GM18498 (cell line): ENCODE measurements at regions not wholly inside any gene's neighbourhood (a gene's known extent, or its start where the extent isn't known, plus 50 kb on each side); places are given as distances from the start of the nearest gene placed in this dataset.
A peak's percentile ranks its signal among the peaks of the same experiment; 100 is the strongest.

ENCODE experiments used
- ATAC-seq: cut with Tn5 transposase; IDR thresholded peaks from one replicate; pipeline ENCODE4 v1.9.1; 2021; ENCODE audit warnings: mild to moderate bottlenecking, moderate library complexity; ENCODE audit not compliant: unreplicated experiment

DNA sequence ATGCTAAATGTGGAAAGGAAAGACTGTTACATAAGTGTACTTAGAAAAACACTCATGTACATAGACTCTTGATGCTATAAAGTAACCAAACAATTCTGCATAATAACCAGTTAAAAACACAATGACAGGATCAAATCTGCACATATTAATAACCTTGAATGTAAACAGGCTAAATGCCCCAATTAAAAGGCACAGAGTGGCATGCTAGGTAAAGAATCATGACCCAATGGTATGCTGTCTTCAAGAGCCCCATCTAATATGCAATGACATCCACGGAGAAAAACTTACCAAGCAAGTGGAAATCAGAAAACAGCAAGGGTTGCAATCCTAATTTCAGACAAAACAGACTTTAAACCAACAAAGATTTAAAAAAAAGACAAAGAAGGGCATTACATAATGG, 644.8 kb upstream of the PKN2 start:
- no peak for ATAC-seq

DNA sequence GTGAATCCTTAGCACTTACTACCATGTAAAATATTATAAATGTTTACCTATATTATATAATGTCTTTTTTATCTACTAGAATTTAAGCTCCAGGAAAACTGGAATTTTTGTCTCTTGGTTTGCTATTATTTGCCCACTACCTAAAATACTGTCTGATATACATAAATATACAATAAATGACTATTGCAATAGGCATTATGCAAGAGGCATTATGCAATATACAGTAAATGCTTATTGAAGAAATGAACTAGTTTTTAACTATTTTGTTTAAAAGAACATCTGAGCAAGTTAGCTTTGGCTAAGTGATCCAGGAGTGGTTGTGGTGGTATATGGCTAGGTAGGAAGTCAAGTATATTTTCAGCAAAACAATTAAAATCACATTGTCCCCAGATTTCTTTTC, 640.2 kb upstream of the PKN2 start:
- ATAC-seq: no peak

GRCh38 chr1:88052167-88052566, 631.9 kb upstream of the PKN2 start:
- no peak for ATAC-seq

- no peak for ATAC-seq
These were observed 631.0 kb upstream of the PKN2 start for GRCh38 chr1:88053065-88053464.

DNA sequence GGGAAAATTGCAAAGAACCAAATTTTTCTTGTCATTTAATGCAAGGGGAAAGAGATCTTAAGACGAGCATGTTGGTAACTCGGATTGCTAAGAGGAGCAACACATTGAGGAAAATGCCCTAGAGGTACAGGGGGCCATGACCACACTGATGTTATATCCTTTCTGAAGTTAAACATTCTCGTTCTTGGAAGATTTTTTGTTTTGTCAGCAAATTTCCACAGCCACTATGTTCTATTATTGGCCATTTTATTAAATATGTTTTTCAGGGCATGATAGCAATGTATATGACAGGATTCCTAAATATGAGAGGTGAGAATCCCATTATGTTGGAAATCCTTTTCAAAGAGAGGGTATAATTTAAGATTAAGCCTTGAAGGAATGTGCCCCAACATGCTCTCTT, 627.2 kb upstream of the PKN2 start:
- ATAC-seq: no peak

GRCh38 chr1:88058205-88058604, 625.9 kb upstream of the PKN2 start:
- no peak for ATAC-seq

DNA sequence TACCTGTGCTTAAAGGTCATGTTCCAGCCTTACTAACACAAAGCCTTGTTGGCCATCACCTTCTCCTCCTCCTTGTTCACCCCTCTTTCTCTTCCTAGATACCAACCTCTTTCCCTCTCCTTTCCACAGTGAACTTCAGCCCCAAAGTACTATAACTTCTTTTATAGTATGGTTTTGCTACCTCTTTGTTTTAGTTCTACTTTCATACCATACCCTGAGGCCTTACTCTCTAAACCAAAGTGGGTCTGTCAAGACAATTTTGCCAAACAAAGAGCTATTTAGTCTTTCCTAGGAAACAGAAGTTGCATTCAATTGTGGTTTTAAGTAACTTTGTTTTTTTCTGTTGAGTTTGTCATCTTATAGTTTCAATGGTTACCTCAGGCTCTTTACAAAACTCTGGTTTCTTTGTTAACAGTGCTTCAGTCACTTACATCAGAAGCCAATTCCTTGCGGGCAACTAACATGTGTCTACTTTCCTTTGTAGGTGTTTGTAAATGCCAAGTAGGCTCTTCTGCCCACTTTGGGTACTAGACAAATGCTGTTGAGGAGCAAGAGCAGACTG, 623.9 kb upstream of the PKN2 start:
- ATAC-seq: no peak

GRCh38 chr1:88060750-88061491, 623.2 kb upstream of the PKN2 start:
- no peak for ATAC-seq

- ATAC-seq: peak; percentile 70
These were observed 622.4 kb upstream of the PKN2 start for GRCh38 chr1:88061492-88062177.

DNA sequence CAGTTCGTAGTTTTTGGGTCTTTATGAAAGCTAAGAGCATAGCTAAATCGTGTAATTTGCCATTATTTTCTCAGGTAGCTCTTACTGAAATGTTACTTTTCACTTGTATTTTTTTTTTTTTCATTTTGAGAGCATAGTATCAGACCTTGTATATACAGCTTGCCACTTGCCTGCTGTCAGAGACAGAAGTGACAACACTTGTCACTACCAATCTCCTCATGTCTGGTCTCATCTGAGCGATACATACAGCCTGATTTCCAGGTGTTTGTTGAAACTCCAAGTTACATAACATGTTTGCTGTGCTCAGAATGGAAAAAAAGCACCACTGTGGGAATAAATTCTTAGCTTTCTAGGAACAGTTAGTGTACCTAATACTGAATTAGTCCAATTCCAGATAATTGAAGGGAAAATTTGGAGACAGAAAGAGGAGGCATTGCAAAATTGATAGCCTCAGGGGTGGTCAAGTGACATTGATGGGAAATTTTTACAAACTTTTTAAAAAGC, 621.4 kb upstream of the PKN2 start:
- no peak for ATAC-seq

- ATAC-seq: no peak
These were observed 620.5 kb upstream of the PKN2 start for GRCh38 chr1:88063605-88064004.

GRCh38 chr1:88068407-88068960, 615.6 kb upstream of the PKN2 start:
- no peak for ATAC-seq

DNA sequence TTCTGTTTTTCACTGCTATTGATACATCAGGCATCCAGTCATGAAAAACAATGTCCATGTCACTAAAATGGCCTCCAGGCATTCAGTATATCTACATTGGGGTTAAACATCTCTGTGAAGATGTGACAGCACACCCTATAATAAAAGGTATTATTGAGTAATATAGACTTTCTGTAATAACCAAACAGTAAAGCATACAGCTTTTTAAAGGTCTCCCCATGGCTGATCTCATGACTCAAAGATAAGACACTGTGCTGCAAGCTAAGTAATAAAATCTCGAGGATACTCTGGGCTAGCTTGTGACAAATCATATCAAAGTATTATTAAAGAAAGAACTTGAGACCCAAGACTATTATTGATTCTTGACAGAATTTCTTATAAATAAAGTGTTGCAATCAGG, 613.1 kb upstream of the PKN2 start:
- ATAC-seq: no peak

- no peak for ATAC-seq
These were observed 609.4 kb upstream of the PKN2 start for GRCh38 chr1:88074661-88075060.

GRCh38 chr1:88075813-88076212, 608.3 kb upstream of the PKN2 start:
- no peak for ATAC-seq

DNA sequence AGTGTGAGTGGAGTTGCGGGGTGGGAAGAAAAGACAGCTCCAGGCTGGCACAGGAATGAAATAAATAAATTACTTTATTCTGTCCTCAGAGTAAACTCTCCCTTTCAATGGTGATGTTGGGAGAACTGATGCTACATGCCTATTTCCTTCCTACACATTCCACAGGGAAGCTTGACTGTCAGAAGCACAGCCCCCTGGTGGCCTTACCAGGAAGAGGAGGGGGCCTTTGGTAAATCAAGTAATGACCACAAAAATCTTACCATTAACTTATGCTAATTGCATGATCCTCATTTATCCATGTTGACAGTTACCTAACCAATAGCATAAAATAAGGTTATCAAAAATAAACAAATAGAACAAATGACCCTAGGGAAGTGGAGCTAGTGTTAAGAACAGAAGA, 605.0 kb upstream of the PKN2 start:
- ATAC-seq: no peak

- no peak for ATAC-seq
These were observed 603.2 kb upstream of the PKN2 start for GRCh38 chr1:88080875-88081274.

DNA sequence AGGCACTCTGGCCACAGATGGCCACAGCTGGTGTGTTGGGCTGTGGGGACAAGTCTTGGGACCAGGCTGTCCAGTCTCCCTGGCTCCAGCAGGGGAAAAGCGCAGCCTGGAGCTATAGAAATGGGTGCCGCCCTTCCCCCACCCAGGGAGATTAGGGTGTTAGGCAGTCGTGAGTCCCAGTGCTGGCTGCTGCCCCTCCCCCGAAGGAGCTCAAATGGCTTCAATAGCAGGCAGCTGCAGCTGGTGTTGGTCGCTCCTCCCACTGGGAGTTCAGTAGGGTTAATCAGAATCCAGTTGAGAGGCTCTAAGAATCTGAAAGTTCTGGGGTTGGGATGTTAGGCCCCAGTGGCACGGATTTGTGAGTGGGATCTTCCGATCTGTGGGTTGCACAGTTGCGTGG, 595.6 kb upstream of the PKN2 start:
- no peak for ATAC-seq

- ATAC-seq: no peak
These were observed 594.1 kb upstream of the PKN2 start for GRCh38 chr1:88089961-88090360.

GRCh38 chr1:88098881-88099280, 585.2 kb upstream of the PKN2 start:
- ATAC-seq: no peak

DNA sequence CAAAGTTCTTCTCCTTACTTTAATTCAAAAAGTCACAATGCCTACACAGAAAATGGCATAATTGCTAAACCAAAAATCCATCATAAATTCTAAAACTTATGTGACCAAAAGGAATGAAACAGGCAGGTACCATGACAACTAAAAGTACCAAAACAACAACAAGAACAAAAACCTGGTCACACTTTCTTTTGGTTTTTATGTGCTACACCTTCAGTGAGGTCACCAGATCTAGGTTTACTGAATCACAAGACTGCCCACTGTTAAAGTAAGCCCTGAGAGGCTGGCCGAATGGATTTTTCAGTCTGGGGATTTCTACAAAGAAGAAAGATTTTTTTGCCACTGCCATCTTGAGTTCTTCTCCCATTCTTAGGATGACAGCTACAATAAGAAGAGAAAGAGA, 583.0 kb upstream of the PKN2 start:
- ATAC-seq: no peak

- ATAC-seq: no peak
These were observed 579.8 kb upstream of the PKN2 start for GRCh38 chr1:88104236-88104635.
